GM19351 (cell line): ENCODE measurements at regions not wholly inside any gene's neighbourhood (a gene's known extent, or its start where the extent isn't known, plus 50 kb on each side); places are given as distances from the start of the nearest gene placed in this dataset.

ENCODE experiments used
- ATAC-seq: cut with Tn5 transposase; IDR thresholded peaks from one replicate; pipeline ENCODE4 v1.9.1; 2021; ENCODE audit warnings: mild to moderate bottlenecking, moderate library complexity; ENCODE audit not compliant: unreplicated experiment

- ATAC-seq = no peak
Observed at GRCh38 chr1:30322859-30323257, 400.5 kb downstream of the MATN1 start.

GRCh38 chr1:30321996-30322858 lies 401.2 kb downstream of the MATN1 start:
- no peak for ATAC-seq

- no peak for ATAC-seq
Observed at GRCh38 chr1:30321246-30321910, 402.0 kb downstream of the MATN1 start.

- no peak for ATAC-seq
Observed at GRCh38 chr1:30320581-30320890, 402.8 kb downstream of the MATN1 start.

GRCh38 chr1:30319765-30320580 lies 403.4 kb downstream of the MATN1 start:
- no peak for ATAC-seq

- no peak for ATAC-seq
Observed at GRCh38 chr1:30318864-30319718, 404.3 kb downstream of the MATN1 start.

- ATAC-seq = no peak
Observed at GRCh38 chr1:30318413-30318812, 405.0 kb downstream of the MATN1 start.

- no peak for ATAC-seq
Observed at GRCh38 chr1:30317921-30318320, 405.5 kb downstream of the MATN1 start.

- no peak for ATAC-seq
Observed at GRCh38 chr1:30316056-30316455, 407.3 kb downstream of the MATN1 start.

- ATAC-seq = no peak
Observed at GRCh38 chr1:30315185-30315960, 408.0 kb downstream of the MATN1 start.

- no peak for ATAC-seq
Observed at GRCh38 chr1:30314591-30314990, 408.8 kb downstream of the MATN1 start.

GRCh38 chr1:30313584-30313983 lies 409.8 kb downstream of the MATN1 start:
- ATAC-seq = no peak

- ATAC-seq = no peak
Observed at GRCh38 chr1:30313176-30313575, 410.2 kb downstream of the MATN1 start.

GRCh38 chr1:30312226-30312625 lies 411.2 kb downstream of the MATN1 start:
- no peak for ATAC-seq

- no peak for ATAC-seq
Observed at GRCh38 chr1:30311749-30312148, 411.6 kb downstream of the MATN1 start.

GRCh38 chr1:30310966-30311742 lies 412.2 kb downstream of the MATN1 start:
- ATAC-seq = no peak

- no peak for ATAC-seq
Observed at GRCh38 chr1:30307182-30307581, 416.2 kb downstream of the MATN1 start.

- ATAC-seq = no peak
Observed at GRCh38 chr1:30305519-30305918, 417.9 kb downstream of the MATN1 start.

GRCh38 chr1:30305061-30305460 lies 418.3 kb downstream of the MATN1 start:
- no peak for ATAC-seq
